M059J (cell line): ENCODE measurements at regions not wholly inside any gene's neighbourhood (a gene's known extent, or its start where the extent isn't known, plus 50 kb on each side); places are given as distances from the start of the nearest gene placed in this dataset.
"Not testable (repeated sequence)": the region's sequence is repeated elsewhere in the genome, so short reads cannot be mapped to it uniquely, and the experiment has no call there.

Source experiments
- DNase-seq: peaks from one replicate; pipeline ENCODE4 v3.0.0-alpha.2; 2012; ENCODE audit warnings: low read depth

GRCh38 chr4:129998436-129999150, 902.6 kb downstream of the C4orf33 start:
- no peak for DNase-seq

GRCh38 chr4:129999156-129999555, 903.2 kb downstream of the C4orf33 start:
- no peak for DNase-seq

- DNase-seq, result no peak
These were observed 912.5 kb downstream of the C4orf33 start for GRCh38 chr4:130008461-130008860.

GRCh38 chr4:130012806-130013205, 916.9 kb downstream of the C4orf33 start:
- DNase-seq, result not testable (repeated sequence)

GRCh38 chr4:130021706-130022105, 925.8 kb downstream of the C4orf33 start:
- no peak for DNase-seq

GRCh38 chr4:130023088-130023487, 927.1 kb downstream of the C4orf33 start:
- no peak for DNase-seq

DNA sequence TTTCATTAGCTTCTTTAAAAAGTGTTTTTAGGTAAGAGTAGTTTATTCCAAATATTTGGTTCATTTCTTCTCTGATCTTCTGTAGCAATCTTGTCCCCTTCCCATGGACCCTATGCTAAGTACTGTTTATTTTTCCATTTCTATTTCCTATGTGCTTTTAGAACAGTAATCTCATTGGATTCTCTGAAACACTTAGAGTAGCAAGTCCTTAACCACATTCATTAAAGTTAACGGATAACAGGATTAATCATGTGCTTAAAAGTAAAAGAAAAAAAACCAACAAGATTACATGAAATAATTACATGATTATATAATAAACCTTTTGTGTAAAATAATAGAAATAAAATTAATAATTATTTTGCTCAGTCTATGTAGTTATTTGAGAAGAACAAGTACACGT, 929.7 kb downstream of the C4orf33 start:
- no peak for DNase-seq

DNA sequence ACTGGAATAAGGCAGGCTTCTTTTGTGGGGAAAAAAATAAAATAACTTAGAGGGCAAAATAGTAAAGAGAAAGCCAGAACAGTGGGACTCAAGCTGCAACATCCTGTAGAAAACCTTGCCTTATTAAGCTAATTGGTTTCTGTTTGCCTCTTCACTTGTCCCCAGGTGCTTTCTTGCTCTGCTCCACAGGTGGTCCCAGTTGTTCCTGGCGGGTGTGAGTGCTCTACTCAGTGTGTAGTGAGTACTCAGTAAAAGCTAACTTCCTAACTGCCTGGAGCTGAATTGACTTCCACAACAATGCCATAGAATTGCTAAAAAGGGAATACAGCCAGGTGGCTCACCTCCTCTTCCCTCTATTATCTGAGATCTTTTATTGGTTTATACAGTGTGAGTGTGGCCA, 930.2 kb downstream of the C4orf33 start:
- no peak for DNase-seq

GRCh38 chr4:130027973-130028372, 932.0 kb downstream of the C4orf33 start:
- no peak for DNase-seq

GRCh38 chr4:130028552-130028951, 932.6 kb downstream of the C4orf33 start:
- DNase-seq, result no peak

DNA sequence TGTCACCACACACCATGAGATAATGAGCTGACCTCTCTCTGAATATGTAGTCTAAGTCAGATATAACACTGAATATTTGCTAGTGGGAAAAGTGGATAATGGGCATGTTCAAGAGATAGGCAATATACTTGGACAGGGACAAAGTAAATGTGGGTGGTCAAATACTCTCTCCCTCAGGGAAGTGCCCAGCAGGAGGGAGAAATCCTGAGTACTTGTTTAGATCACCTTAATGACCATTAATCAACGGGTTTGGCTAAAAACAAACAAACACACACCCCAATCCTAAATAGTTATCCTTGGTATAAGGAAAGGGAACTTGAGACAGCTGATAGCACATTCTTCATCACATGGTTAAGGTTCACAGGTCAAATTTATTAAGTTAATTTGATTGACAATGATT, 933.5 kb downstream of the C4orf33 start:
- no peak for DNase-seq

- no peak for DNase-seq
These were observed 935.9 kb downstream of the C4orf33 start for GRCh38 chr4:130031858-130032257.

GRCh38 chr4:130033657-130034056, 937.7 kb downstream of the C4orf33 start:
- DNase-seq, result not testable (repeated sequence)

DNA sequence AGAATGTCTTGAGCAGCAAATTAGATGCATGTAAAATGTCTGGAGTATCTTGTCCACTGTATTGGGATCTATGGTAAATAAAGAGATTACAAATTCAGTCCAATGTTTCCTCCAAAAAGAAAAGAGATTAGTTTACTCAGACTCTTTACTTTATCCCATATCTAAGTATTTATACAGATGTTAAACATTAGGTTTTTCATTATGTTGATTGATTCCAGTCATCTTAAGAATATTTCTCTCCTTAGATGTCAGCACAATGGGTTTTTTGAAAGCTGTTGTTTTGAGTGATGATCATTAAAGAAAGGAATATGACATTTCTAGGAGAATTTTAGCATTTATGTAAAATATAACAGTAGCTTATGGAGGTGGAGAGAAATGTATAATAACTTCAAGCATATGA, 938.9 kb downstream of the C4orf33 start:
- no peak for DNase-seq

GRCh38 chr4:130035391-130035790, 939.4 kb downstream of the C4orf33 start:
- DNase-seq, result no peak

GRCh38 chr4:130037866-130038265, 941.9 kb downstream of the C4orf33 start:
- not testable (repeated sequence) for DNase-seq

DNA sequence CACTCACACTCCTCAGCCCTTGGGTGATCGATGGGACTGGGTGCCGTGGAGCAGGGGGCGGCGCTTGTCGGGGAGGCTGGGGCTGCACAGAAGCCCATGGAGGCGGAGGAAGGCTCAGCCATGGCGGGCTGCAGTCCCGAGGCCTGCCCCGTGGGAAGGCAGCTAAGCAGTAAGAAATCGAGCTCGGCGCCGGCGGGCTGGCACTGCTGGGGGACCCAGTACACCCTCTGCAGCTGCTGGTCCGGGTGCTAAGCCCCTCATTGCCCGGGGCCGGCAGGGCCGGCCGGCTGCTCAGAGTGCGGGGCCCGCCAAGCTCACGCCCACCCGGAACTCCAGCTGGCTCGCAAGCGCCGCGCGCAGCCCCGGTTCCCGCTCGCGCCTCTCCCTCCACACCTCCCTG, 942.6 kb downstream of the C4orf33 start:
- DNase-seq, result not testable (repeated sequence)

- DNase-seq, result no peak
These were observed 947.8 kb downstream of the C4orf33 start for GRCh38 chr4:130043732-130044160.

GRCh38 chr4:130044788-130045531, 949.0 kb downstream of the C4orf33 start:
- no peak for DNase-seq

DNA sequence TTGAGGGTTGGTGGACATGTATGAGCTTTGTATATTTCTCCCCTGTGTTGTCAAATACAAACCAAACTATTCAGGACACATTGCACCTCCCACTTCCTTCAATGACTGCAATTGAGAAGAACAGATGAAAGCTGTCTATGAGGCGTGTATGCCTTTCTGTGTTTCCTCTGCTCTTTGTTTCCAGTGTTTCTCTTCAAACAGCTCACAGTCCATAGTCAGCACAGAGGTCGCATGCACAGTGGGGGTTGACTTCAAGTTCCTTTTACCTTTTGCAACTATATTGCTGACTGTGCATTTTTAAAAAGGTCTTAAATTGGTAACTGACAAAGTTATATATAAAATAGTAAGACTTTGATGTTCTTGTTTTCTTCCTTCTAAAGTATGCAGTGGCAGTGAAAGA, 957.8 kb downstream of the C4orf33 start:
- no peak for DNase-seq

DNA sequence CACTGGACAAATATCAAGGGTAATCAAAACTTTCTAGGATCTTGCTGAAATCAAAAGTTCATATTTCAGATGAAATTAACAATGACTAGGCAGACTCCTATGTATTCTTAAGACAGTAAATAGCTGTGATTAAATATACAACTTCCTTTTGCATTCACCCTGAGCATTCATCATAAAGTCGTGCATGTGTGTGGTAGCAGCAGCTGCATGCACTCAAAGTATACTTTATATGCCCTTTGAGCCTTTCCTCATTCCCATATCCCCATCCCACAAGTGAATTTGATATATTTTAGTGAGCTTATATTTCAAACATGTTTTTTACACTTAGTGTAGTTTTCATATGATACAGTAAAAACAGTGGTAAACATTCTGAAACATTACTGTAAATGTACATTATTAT, 959.0 kb downstream of the C4orf33 start:
- no peak for DNase-seq

- no peak for DNase-seq
These were observed 960.3 kb downstream of the C4orf33 start for GRCh38 chr4:130056286-130056685.

- no peak for DNase-seq
These were observed 968.5 kb downstream of the C4orf33 start for GRCh38 chr4:130064471-130064870.
